ENCODE measurements at regions not wholly inside any gene's neighbourhood (a gene's known extent, or its start where the extent isn't known, plus 50 kb on each side); places are given as distances from the start of the nearest gene placed in this dataset.

GRCh38 chr3:66128623-66129022, 89.9 kb upstream of the MAGI1 start:
- 64% methylated on average over 1 of the region's 1 CpG for WGBS
- H3K27ac ChIP-seq (ENCODE audit: low read length) = no peak overlapping the region
- H3K4me3 ChIP-seq (ENCODE audit: low read length) = no peak overlapping the region
- no peak for ATAC-seq
- DNase-seq = no peak
- no peaks in the 10 kb centered on the region for H3K9me3 ChIP-seq (ENCODE audit: control insufficient read depth, low read length)
- H3K27me3 ChIP-seq (ENCODE audit: control insufficient read depth, insufficient read depth) = no peaks in the 10 kb centered on the region
- no peaks in the 10 kb centered on the region for H3K4me1 ChIP-seq (ENCODE audit: control insufficient read depth, insufficient read depth, low read length)
- intact Hi-C loops (cut with DNase I) = no loop called here

- Histone ChIP-seq H3K4me1 (ENCODE audit: control insufficient read depth, insufficient read depth, low read length) (peaks cover 2% of the 10 kb centered on the region), H3K4me3 (ENCODE audit: low read length) (no peak overlapping the region), H3K27ac (ENCODE audit: low read length) (no peak overlapping the region), H3K27me3 (ENCODE audit: control insufficient read depth, insufficient read depth) (no peaks in the 10 kb centered on the region), H3K9me3 (ENCODE audit: control insufficient read depth, low read length) (no peaks in the 10 kb centered on the region)
- WGBS = 89% methylated on average over 6 of the region's 6 CpGs
- DNase-seq = no peak
- ATAC-seq = no peak
- intact Hi-C loops (cut with DNase I) = no loop called here
Observed at GRCh38 chr3:66121318-66121717, 82.6 kb upstream of the MAGI1 start.

GRCh38 chr3:66115858-66116654, 77.3 kb upstream of the MAGI1 start:
- H3K27ac ChIP-seq (ENCODE audit: low read length) = peak overlapping the region; percentile 39
- DNase-seq = peak in 2 of 3 donors; percentile 23 to 24
- ATAC-seq = peak; percentile 68 to 80
- no peak overlapping the region for H3K4me3 ChIP-seq (ENCODE audit: low read length)
- 53% methylated on average over 6 of the region's 6 CpGs for WGBS
- H3K27me3 ChIP-seq (ENCODE audit: control insufficient read depth, insufficient read depth) = no peaks in the 10 kb centered on the region
- H3K9me3 ChIP-seq (ENCODE audit: control insufficient read depth, low read length) = no peaks in the 10 kb centered on the region
- intact Hi-C loops (cut with DNase I) = no loop called here
- H3K4me1 ChIP-seq (ENCODE audit: control insufficient read depth, insufficient read depth, low read length) = peaks cover 4% of the 10 kb centered on the region

GRCh38 chr3:66113542-66113941, 74.8 kb upstream of the MAGI1 start:
- Histone ChIP-seq H3K4me3 (ENCODE audit: low read length) (no peak overlapping the region), H3K27me3 (ENCODE audit: control insufficient read depth, insufficient read depth) (no peaks in the 10 kb centered on the region), H3K27ac (ENCODE audit: low read length) (no peak overlapping the region), H3K9me3 (ENCODE audit: control insufficient read depth, low read length) (no peaks in the 10 kb centered on the region), H3K4me1 (ENCODE audit: control insufficient read depth, insufficient read depth, low read length) (peaks cover 4% of the 10 kb centered on the region)
- intact Hi-C loops (cut with DNase I) = no loop called here
- DNase-seq (no peak), ATAC-seq (no peak)
- WGBS = 77% methylated on average over 1 of the region's 1 CpG

- Histone ChIP-seq H3K9me3 (ENCODE audit: control insufficient read depth, low read length) (no peaks in the 10 kb centered on the region), H3K4me3 (ENCODE audit: low read length) (no peak overlapping the region), H3K27ac (ENCODE audit: low read length) (no peak overlapping the region), H3K27me3 (ENCODE audit: control insufficient read depth, insufficient read depth) (no peaks in the 10 kb centered on the region), H3K4me1 (ENCODE audit: control insufficient read depth, insufficient read depth, low read length) (peaks cover 3% of the 10 kb centered on the region)
- WGBS = 36% methylated on average over 6 of the region's 6 CpGs
- DNase-seq = peak in 1 of 3 donors; percentile 32
- ATAC-seq = peak in 1 of 2 donors; percentile 73
- intact Hi-C loops (cut with DNase I) = no loop called here
Observed at GRCh38 chr3:66110840-66111239, 72.1 kb upstream of the MAGI1 start.

DNA sequence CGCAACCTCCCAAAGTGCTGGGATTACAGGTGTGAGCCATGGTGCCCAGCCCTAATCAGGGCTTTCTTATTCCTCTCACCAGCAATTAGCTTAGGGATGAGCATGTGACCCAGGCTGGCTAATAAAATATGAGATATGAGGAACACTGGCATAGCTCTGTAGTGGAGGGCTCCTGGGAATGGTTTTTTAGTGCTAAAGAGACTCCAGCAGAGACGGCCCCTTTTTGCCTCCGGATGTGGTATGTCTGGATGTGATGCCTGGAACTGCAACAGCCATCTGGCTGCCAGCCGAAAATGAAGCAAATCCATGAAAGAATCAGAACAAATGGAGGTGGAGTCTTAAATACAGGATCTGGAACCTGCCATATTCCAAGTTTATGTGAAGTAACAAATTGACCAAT, 69.1 kb upstream of the MAGI1 start:
- 53% methylated on average over 4 of the region's 4 CpGs for WGBS
- intact Hi-C loops (cut with DNase I) = no loop called here
- Histone ChIP-seq H3K4me3 (ENCODE audit: low read length) (no peak overlapping the region), H3K4me1 (ENCODE audit: control insufficient read depth, insufficient read depth, low read length) (peaks cover 3% of the 10 kb centered on the region), H3K27ac (ENCODE audit: low read length) (no peak overlapping the region), H3K9me3 (ENCODE audit: control insufficient read depth, low read length) (no peaks in the 10 kb centered on the region), H3K27me3 (ENCODE audit: control insufficient read depth, insufficient read depth) (no peaks in the 10 kb centered on the region)
- DNase-seq = peak in 1 of 3 donors; percentile 46
- ATAC-seq = no peak

- DNase-seq = no peak
- Histone ChIP-seq H3K9me3 (ENCODE audit: control insufficient read depth, low read length) (no peaks in the 10 kb centered on the region), H3K27me3 (ENCODE audit: control insufficient read depth, insufficient read depth) (no peaks in the 10 kb centered on the region), H3K27ac (ENCODE audit: low read length) (no peak overlapping the region), H3K4me3 (ENCODE audit: low read length) (no peak overlapping the region), H3K4me1 (ENCODE audit: control insufficient read depth, insufficient read depth, low read length) (peaks cover 3% of the 10 kb centered on the region)
- no peak for ATAC-seq
- 59% methylated on average over 2 of the region's 2 CpGs for WGBS
- intact Hi-C loops (cut with DNase I) = no loop called here
Observed at GRCh38 chr3:66106788-66107187, 68.1 kb upstream of the MAGI1 start.

DNA sequence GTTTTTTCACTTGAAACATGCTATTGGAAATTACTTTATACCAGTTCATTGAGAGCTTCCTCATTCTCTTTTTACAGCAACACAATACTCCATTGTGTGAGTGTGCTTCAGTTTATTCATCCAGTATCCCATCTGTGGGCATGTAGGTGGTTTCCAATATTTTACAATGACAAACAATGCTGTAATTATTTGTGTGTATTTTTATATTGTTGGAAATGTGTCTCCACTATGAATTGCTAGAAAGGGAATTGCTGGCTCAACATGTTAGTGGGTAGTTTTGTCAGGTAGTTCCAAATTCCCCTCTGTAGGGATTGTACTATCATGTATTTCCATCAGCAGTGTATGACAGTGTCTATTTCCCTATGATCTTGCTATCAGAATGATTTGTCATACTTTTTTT, 65.8 kb upstream of the MAGI1 start:
- Histone ChIP-seq H3K27me3 (ENCODE audit: control insufficient read depth, insufficient read depth) (no peaks in the 10 kb centered on the region), H3K9me3 (ENCODE audit: control insufficient read depth, low read length) (no peaks in the 10 kb centered on the region), H3K4me1 (ENCODE audit: control insufficient read depth, insufficient read depth, low read length) (peaks cover 3% of the 10 kb centered on the region), H3K27ac (ENCODE audit: low read length) (no peak overlapping the region), H3K4me3 (ENCODE audit: low read length) (no peak overlapping the region)
- DNase-seq (no peak), ATAC-seq (no peak)
- intact Hi-C loops (cut with DNase I) = no loop called here

GRCh38 chr3:66103729-66104128, 65.0 kb upstream of the MAGI1 start:
- H3K27me3 ChIP-seq (ENCODE audit: control insufficient read depth, insufficient read depth) = no peaks in the 10 kb centered on the region
- intact Hi-C loops (cut with DNase I) = no loop called here
- H3K27ac ChIP-seq (ENCODE audit: low read length) = no peak overlapping the region
- DNase-seq (no peak), ATAC-seq (no peak)
- H3K9me3 ChIP-seq (ENCODE audit: control insufficient read depth, low read length) = no peaks in the 10 kb centered on the region
- H3K4me1 ChIP-seq (ENCODE audit: control insufficient read depth, insufficient read depth, low read length) = peaks cover 3% of the 10 kb centered on the region
- 97% methylated on average over 3 of the region's 3 CpGs for WGBS
- H3K4me3 ChIP-seq (ENCODE audit: low read length) = no peak overlapping the region

GRCh38 chr3:66101901-66102300, 63.2 kb upstream of the MAGI1 start:
- intact Hi-C loops (cut with DNase I) = no loop called here
- Histone ChIP-seq H3K4me3 (ENCODE audit: low read length) (no peak overlapping the region), H3K4me1 (ENCODE audit: control insufficient read depth, insufficient read depth, low read length) (no peaks in the 10 kb centered on the region), H3K27me3 (ENCODE audit: control insufficient read depth, insufficient read depth) (no peaks in the 10 kb centered on the region), H3K27ac (ENCODE audit: low read length) (no peak overlapping the region), H3K9me3 (ENCODE audit: control insufficient read depth, low read length) (no peaks in the 10 kb centered on the region)
- ATAC-seq (no peak), DNase-seq (no peak)
- 70% methylated on average over 3 of the region's 3 CpGs for WGBS

DNA sequence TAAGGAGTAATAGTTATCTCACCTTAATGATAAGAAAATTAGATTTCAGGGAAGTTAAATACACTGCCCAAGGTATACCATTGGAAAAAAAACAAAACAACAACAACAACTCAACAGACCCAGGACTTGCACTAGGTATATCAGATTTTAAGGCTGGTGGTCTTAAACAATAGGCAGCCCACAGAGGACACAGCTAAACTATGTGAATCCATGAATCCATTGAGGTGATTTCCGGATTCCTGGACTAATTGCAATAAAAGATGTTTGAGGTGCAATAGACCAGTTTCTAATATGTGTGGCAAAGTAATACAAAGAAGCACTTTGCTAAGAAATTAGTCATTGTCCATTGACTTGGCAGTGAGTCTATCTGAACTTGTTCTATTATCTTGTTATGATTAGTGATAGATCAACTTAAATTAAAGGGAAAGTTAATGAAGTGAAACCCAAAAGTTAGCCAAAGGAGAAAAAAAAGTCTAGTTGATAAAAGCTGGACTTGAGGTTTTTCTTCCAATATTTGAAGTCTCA, 60.9 kb upstream of the MAGI1 start:
- Histone ChIP-seq H3K4me3 (ENCODE audit: low read length) (no peak overlapping the region), H3K27me3 (ENCODE audit: control insufficient read depth, insufficient read depth) (no peaks in the 10 kb centered on the region), H3K27ac (ENCODE audit: low read length) (no peak overlapping the region), H3K4me1 (ENCODE audit: control insufficient read depth, insufficient read depth, low read length) (no peaks in the 10 kb centered on the region), H3K9me3 (ENCODE audit: control insufficient read depth, low read length) (no peaks in the 10 kb centered on the region)
- 80% methylated on average over 1 of the region's 1 CpG for WGBS
- no peak for DNase-seq
- intact Hi-C loops (cut with DNase I) = no loop called here
- ATAC-seq = no peak

Data from right cardiac atrium (tissue), 5 donors.